IMR-90 (cell line): ENCODE measurements at regions not wholly inside any gene's neighbourhood (a gene's known extent, or its start where the extent isn't known, plus 50 kb on each side); places are given as distances from the start of the nearest gene placed in this dataset.

Experiments
- ATAC-seq: fragments of 200-7000 bp; cut with Tn5 transposase; 2 replicates; pipeline ENCODE4 v1.9.1; 2020; ENCODE audit warnings: low read depth, mild to moderate bottlenecking, moderate library complexity
- BruUV-seq: library from RNA; stranded (reverse); fragments of 400-500 nt; replicated peaks from 2 replicates; lab custom pipeline; 2021; lab: Mats Ljungman, UMichigan
- CTCF ChIA-PET: fragments of 300-600 bp; formaldehyde crosslinking; extraction: SDS; loops from one replicate; lab custom pipeline; 2021; ENCODE audit warnings: antibody characterized with exemption; lab: Yijun Ruan, JAX
- POLR2A ChIA-PET: fragments of 300-600 bp; sonication (Branson Sonifier 250); formaldehyde crosslinking; loops from one replicate; lab custom pipeline; 2022; ENCODE audit warnings: antibody characterized with exemption; ENCODE audit not compliant: unreplicated experiment; lab: Charles Lee
- DNase-seq: peaks from one replicate; pipeline ENCODE4 v3.0.0; 2013
- H2AFZ ChIP-seq: replicated peaks from 2 replicates; pipeline ENCODE3; 2013; ENCODE audit warnings: low read length, mild to moderate bottlenecking; ENCODE audit not compliant: poor library complexity
- H2AK5ac ChIP-seq: 2 replicates; pipeline ENCODE4 v1.6.1; 2013; ENCODE audit warnings: low read depth, low read length, inconsistent platforms
- H2AK9ac ChIP-seq: replicated peaks from 2 replicates; pipeline ENCODE3; 2013; ENCODE audit warnings: mild to moderate bottlenecking, low read depth, low read length, moderate library complexity; ENCODE audit not compliant: poor library complexity
- H2BK120ac ChIP-seq: 2 replicates; pipeline ENCODE4 v1.6.1; 2013; ENCODE audit warnings: low read depth, low read length, inconsistent platforms
- H2BK15ac ChIP-seq: 3 replicates; pipeline ENCODE4 v1.6.1; 2013; ENCODE audit warnings: low read depth, low read length, inconsistent platforms
- H2BK20ac ChIP-seq: 2 replicates; pipeline ENCODE4 v1.6.1; 2013; ENCODE audit warnings: low read depth, mild to moderate bottlenecking, inconsistent platforms, low read length, moderate library complexity
- H2BK5ac ChIP-seq: 2 replicates; pipeline ENCODE4 v1.6.1; 2013; ENCODE audit warnings: mild to moderate bottlenecking, low read depth, low read length, inconsistent platforms; ENCODE audit not compliant: poor library complexity, severe bottlenecking
- H3K14ac ChIP-seq: replicated peaks from 2 replicates; pipeline ENCODE4 v1.6.1; 2013; ENCODE audit warnings: low read depth, low read length, inconsistent platforms
- H3K18ac ChIP-seq: 2 replicates; pipeline ENCODE4 v1.6.1; 2013; ENCODE audit warnings: low read depth, low read length, control low read depth
- H3K23ac ChIP-seq: 2 replicates; pipeline ENCODE4 v1.6.1; 2013; ENCODE audit warnings: low read depth, low read length, inconsistent platforms
- H3K27ac ChIP-seq: 2 replicates; pipeline ENCODE4 v1.5.1; 2013; ENCODE audit warnings: mild to moderate bottlenecking, control low read depth, low read length; ENCODE audit not compliant: insufficient read depth
- H3K27me3 ChIP-seq: 2 replicates; pipeline ENCODE4 v1.6.1; 2013; ENCODE audit warnings: low read length; ENCODE audit not compliant: control insufficient read depth, insufficient read depth
- H3K36me3 ChIP-seq: 2 replicates; pipeline ENCODE4 v1.6.1; 2013; ENCODE audit warnings: low read length, mixed read lengths; ENCODE audit not compliant: control insufficient read depth, insufficient read depth
- H3K4ac ChIP-seq: 2 replicates; pipeline ENCODE4 v1.6.1; 2013; ENCODE audit warnings: low read depth, low read length, inconsistent platforms
- H3K4me1 ChIP-seq: 2 replicates; pipeline ENCODE4 v1.6.1; 2013; ENCODE audit warnings: low read length, mixed read lengths; ENCODE audit not compliant: control insufficient read depth, insufficient read depth
- H3K4me2 ChIP-seq: 2 replicates; pipeline ENCODE4 v1.6.1; 2013; ENCODE audit warnings: low read depth, mild to moderate bottlenecking, control low read depth, low read length, moderate library complexity
- H3K4me3 ChIP-seq: 2 replicates; pipeline ENCODE4 v1.5.1; 2013; ENCODE audit warnings: low read depth, mild to moderate bottlenecking, control low read depth, low read length, moderate library complexity; ENCODE audit not compliant: insufficient read depth
- H3K56ac ChIP-seq: 2 replicates; pipeline ENCODE4 v1.6.1; 2013; ENCODE audit warnings: low read length, inconsistent platforms; ENCODE audit not compliant: insufficient read depth; ENCODE audit errors: extremely low read depth
- H3K79me1 ChIP-seq, 2 experiments: 2 replicates each; pipeline ENCODE4 v1.6.1; 2013; ENCODE audit warnings: low read length in 2 of 2, inconsistent platforms in 1 of 2, low read depth in 1 of 2
- H3K9ac ChIP-seq: 2 replicates; pipeline ENCODE4 v1.6.1; 2013; ENCODE audit warnings: low read depth, low read length, control low read depth
- H3K9me1 ChIP-seq: 2 replicates; pipeline ENCODE4 v1.6.1; 2013; ENCODE audit warnings: low read length, inconsistent platforms; ENCODE audit not compliant: insufficient read depth
- H3K9me3 ChIP-seq: 2 replicates; pipeline ENCODE4 v1.6.1; 2013; ENCODE audit warnings: low read length; ENCODE audit not compliant: control insufficient read depth, insufficient read depth
- H4K20me1 ChIP-seq: 2 replicates; pipeline ENCODE4 v1.6.1; 2013; ENCODE audit warnings: low read length, inconsistent platforms; ENCODE audit not compliant: insufficient read depth
- H4K5ac ChIP-seq: 2 replicates; pipeline ENCODE4 v1.6.1; 2013; ENCODE audit warnings: mild to moderate bottlenecking, low read depth, low read length, control low read depth
- H4K8ac ChIP-seq, 2 experiments: 2 replicates each; pipeline ENCODE4 v1.6.1; 2013; ENCODE audit warnings: low read depth in 2 of 2, low read length in 2 of 2, control low read depth in 1 of 2, inconsistent platforms in 1 of 2
- H4K91ac ChIP-seq: 2 replicates; pipeline ENCODE4 v1.6.1; 2013; ENCODE audit warnings: low read depth, low read length, inconsistent platforms; ENCODE audit not compliant: insufficient read depth
- BHLHE40 ChIP-seq: fragments of 150-350 bp; IDR thresholded peaks from 2 replicates; pipeline ENCODE4 v1.6.1; 2016; ENCODE audit warnings: mild to moderate bottlenecking, low read depth, low read length
- CEBPB ChIP-seq: IDR thresholded peaks from 2 replicates; pipeline ENCODE4 v1.6.1; 2012; ENCODE audit warnings: low read depth, low read length, improper control_type of control experiment
- CHD1 ChIP-seq: IDR thresholded peaks from 2 replicates; pipeline ENCODE4 v1.6.1; 2012; ENCODE audit warnings: low read depth, low read length, improper control_type of control experiment
- CTCF ChIP-seq: conservative IDR thresholded peaks from 2 replicates; pipeline ENCODE4 v1.5.1; 2012; ENCODE audit warnings: mild to moderate bottlenecking, low read depth, low read length, improper control_type of control experiment
- ELK1 ChIP-seq: fragments of 150-350 bp; IDR thresholded peaks from 2 replicates; pipeline ENCODE4 v1.6.1; 2016; ENCODE audit warnings: low read depth, mild to moderate bottlenecking, low read length, moderate library complexity, borderline replicate concordance
- FOS ChIP-seq: fragments of 150-350 bp; IDR thresholded peaks from 2 replicates; pipeline ENCODE4 v1.6.1; 2016; ENCODE audit warnings: low read depth, low read length
- MAFK ChIP-seq: IDR thresholded peaks from 2 replicates; pipeline ENCODE4 v1.6.1; 2012; ENCODE audit warnings: low read depth, low read length, improper control_type of control experiment
- MAZ ChIP-seq: IDR thresholded peaks from 2 replicates; pipeline ENCODE4 v1.6.1; 2012; ENCODE audit warnings: low read depth, mild to moderate bottlenecking, low read length, improper control_type of control experiment, moderate library complexity, borderline replicate concordance
- MXI1 ChIP-seq: IDR thresholded peaks from 2 replicates; pipeline ENCODE4 v1.6.1; 2012; ENCODE audit warnings: low read depth, mild to moderate bottlenecking, low read length, moderate library complexity, borderline replicate concordance
- NFE2L2 ChIP-seq: fragments of 150-350 bp; IDR thresholded peaks from 2 replicates; pipeline ENCODE4 v1.6.1; 2016; ENCODE audit warnings: low read depth, mild to moderate bottlenecking, low read length
- RAD21 ChIP-seq: IDR thresholded peaks from 2 replicates; pipeline ENCODE4 v1.6.1; 2012; ENCODE audit warnings: low read length, improper control_type of control experiment
- RCOR1 ChIP-seq: IDR thresholded peaks from 2 replicates; pipeline ENCODE4 v1.6.1; 2012; ENCODE audit warnings: mild to moderate bottlenecking, low read length, improper control_type of control experiment; ENCODE audit not compliant: insufficient replicate concordance
- RFX5 ChIP-seq: IDR thresholded peaks from 2 replicates; pipeline ENCODE4 v1.8.0; 2012; ENCODE audit warnings: low read depth, mild to moderate bottlenecking, low read length, moderate library complexity
- USF2 ChIP-seq: fragments of 150-350 bp; IDR thresholded peaks from 2 replicates; pipeline ENCODE4 v1.6.1; 2017; ENCODE audit warnings: mild to moderate bottlenecking, antibody characterized with exemption, low read length, low read depth
- dilution Hi-C: fragments of 300-500 bp; cut with HindIII; formaldehyde crosslinking; loops from one replicate; pipeline ENCODE4 v1.14.3; 2018; ENCODE audit warnings: low sequenced_read_pairs; ENCODE audit not compliant: unreplicated experiment
- in situ Hi-C: fragments of 300-500 bp; cut with MboI; formaldehyde crosslinking; loops from 3 replicates; pipeline ENCODE4 v1.14.3; 2019; ENCODE audit warnings: low sequenced_read_pairs, inconsistent platforms, mixed read lengths
- intact Hi-C: fragments of 100-400 bp; cut with micrococcal nuclease; formaldehyde crosslinking; loops from 2 replicates; pipeline ENCODE4 v1.10.0; 2022

- DNase-seq = peak; percentile 17
- Histone ChIP-seq H3K23ac (no peak overlapping the region), H3K27me3 (no peaks in the 10 kb centered on the region), H4K91ac (no peak overlapping the region), H2BK5ac (no peak overlapping the region), H3K14ac (no peak overlapping the region), H2AK9ac (no peak overlapping the region), H3K79me1 (no peaks in the 10 kb centered on the region), H3K9me3 (no peaks in the 10 kb centered on the region), H3K56ac (no peak overlapping the region), H2BK120ac (no peak overlapping the region), H4K20me1 (no peaks in the 10 kb centered on the region), H2AFZ (no peak overlapping the region), H2BK15ac (no peak overlapping the region), H3K18ac (no peak overlapping the region), H3K4ac (no peak overlapping the region), H3K27ac (no peak overlapping the region), H3K9ac (no peak overlapping the region), H3K36me3 (no peaks in the 10 kb centered on the region), H4K5ac (no peak overlapping the region; the same call in 1 of the 2 replicates), H2AK5ac (no peak overlapping the region), H3K9me1 (no peaks in the 10 kb centered on the region), H3K4me2 (no peak overlapping the region), H3K4me3 (no peak overlapping the region), H4K8ac (no peak overlapping the region), H3K4me1 (peaks cover 3% of the 10 kb centered on the region), H2BK20ac (no peak overlapping the region)
- dilution Hi-C loops = no loop called here
- CTCF ChIA-PET = no interaction called here
- POLR2A ChIA-PET = no interaction called here
- intact Hi-C loops = no loop called here
- in situ Hi-C loops = no loop called here
- TF ChIP-seq NFE2L2 (no peak), MXI1 (no peak), FOS (no peak), CEBPB (no peak), MAFK (no peak), ELK1 (no peak), MAZ (no peak), RFX5 (no peak), BHLHE40 (no peak), RAD21 (no peak), USF2 (no peak), CTCF (no peak), RCOR1 (no peak), CHD1 (no peak)
- BruUV-seq = no TSS peak
- ATAC-seq = no peak
Observed at GRCh38 chr5:123690821-123691220, 178.8 kb downstream of the CSNK1G3 start.
